Testis (tissue), 2 donors: ENCODE measurements at regions not wholly inside any gene's neighbourhood (a gene's known extent, or its start where the extent isn't known, plus 50 kb on each side); places are given as distances from the start of the nearest gene placed in this dataset.

Source experiments
- DNase-seq: peaks from one replicate; pipeline ENCODE4 v3.0.0-alpha.2; 2019
- H3K27ac ChIP-seq, 2 donors: fragments of 200-600 bp; sonication (generic); one replicate each; pipeline ENCODE4 v1.5.1; 2019
- H3K27me3 ChIP-seq: fragments of 200-600 bp; sonication (generic); one replicate; pipeline ENCODE4 v1.5.1; 2019
- H3K36me3 ChIP-seq: fragments of 200-600 bp; sonication (generic); one replicate; pipeline ENCODE4 v1.5.1; 2017; ENCODE audit warnings: low read depth; ENCODE audit errors: missing control alignments
- H3K4me1 ChIP-seq: fragments of 200-600 bp; sonication (generic); one replicate; pipeline ENCODE4 v1.5.1; 2019
- H3K4me3 ChIP-seq, 2 donors: fragments of 200-600 bp; sonication (generic); one replicate each; pipeline ENCODE4 v1.5.1; 2017 to 2019
- H3K9me3 ChIP-seq: fragments of 200-600 bp; sonication (generic); one replicate; pipeline ENCODE4 v1.5.1; 2017
- POLR2A ChIP-seq: fragments of 450-650 bp; IDR thresholded peaks from one replicate; pipeline ENCODE4 v1.6.1; 2017; ENCODE audit warnings: antibody characterized with exemption, mild to moderate bottlenecking, moderate library complexity
- WGBS, 2 donors: methylation state at CpG; one replicate each; pipeline ENCODE4 v1.1.5; 2018; 5-methylcytosine and 5-hydroxymethylcytosine counted together
- intact Hi-C: fragments of 100-400 bp; cut with DNase I; formaldehyde crosslinking; loops from one replicate; pipeline ENCODE4 v1.15.1; 2023; ENCODE audit warnings: low total_unique reads
- TF ChIP-seq, protein P1 (sequence below), 3 experiments: fragments of 450-650 bp in 2 of 3; fragments of 200-600 bp in 1 of 3; sonication (generic) in 1 of 3; IDR thresholded peaks; one replicate each; pipeline ENCODE4 v1.5.1; 2016 to 2019; ENCODE audit warnings: antibody characterized with exemption in 3 of 3, mild to moderate bottlenecking in 2 of 3, moderate library complexity in 1 of 3

DNA sequence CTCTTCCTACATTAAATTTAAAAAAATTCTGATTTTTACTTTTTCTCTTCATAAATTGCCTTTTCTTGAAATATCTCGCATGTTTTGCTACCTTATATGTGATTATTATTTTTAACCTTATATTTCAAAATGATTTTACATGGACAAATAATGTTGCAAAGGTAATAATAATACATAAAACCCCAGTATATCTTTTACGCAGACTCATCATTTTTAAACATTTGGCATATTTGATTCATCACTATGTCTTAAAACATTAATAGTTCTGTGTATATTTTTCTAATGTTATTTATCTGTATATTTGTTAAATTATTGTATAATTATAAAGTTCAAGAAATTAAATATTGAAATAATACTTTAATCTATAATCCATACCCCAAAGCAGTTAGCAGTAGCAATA is 350.8 kb downstream of the RPL10L start:
- Histone ChIP-seq H3K27me3 (no peaks in the 10 kb centered on the region), H3K36me3 (no peaks in the 10 kb centered on the region), H3K9me3 (no peaks in the 10 kb centered on the region), H3K4me3 (no peak overlapping the region), H3K27ac (no peak overlapping the region), H3K4me1 (no peaks in the 10 kb centered on the region)
- no peak for TF ChIP-seq POLR2A
- TF ChIP-seq, protein P1, sequence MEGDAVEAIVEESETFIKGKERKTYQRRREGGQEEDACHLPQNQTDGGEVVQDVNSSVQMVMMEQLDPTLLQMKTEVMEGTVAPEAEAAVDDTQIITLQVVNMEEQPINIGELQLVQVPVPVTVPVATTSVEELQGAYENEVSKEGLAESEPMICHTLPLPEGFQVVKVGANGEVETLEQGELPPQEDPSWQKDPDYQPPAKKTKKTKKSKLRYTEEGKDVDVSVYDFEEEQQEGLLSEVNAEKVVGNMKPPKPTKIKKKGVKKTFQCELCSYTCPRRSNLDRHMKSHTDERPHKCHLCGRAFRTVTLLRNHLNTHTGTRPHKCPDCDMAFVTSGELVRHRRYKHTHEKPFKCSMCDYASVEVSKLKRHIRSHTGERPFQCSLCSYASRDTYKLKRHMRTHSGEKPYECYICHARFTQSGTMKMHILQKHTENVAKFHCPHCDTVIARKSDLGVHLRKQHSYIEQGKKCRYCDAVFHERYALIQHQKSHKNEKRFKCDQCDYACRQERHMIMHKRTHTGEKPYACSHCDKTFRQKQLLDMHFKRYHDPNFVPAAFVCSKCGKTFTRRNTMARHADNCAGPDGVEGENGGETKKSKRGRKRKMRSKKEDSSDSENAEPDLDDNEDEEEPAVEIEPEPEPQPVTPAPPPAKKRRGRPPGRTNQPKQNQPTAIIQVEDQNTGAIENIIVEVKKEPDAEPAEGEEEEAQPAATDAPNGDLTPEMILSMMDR (IDR thresholded peaks at IDR 0.05): no peak
- intact Hi-C loops: no loop called here
- WGBS, 2 donors: 90 to 99% methylated on average over 2 of the region's 2 CpGs
- DNase-seq: no peak

GRCh38 chr14:46290706-46291105 is 360.9 kb downstream of the RPL10L start:
- H3K27me3 ChIP-seq: no peaks in the 10 kb centered on the region
- no peak for DNase-seq
- TF ChIP-seq, protein P1 (IDR thresholded peaks at IDR 0.05): no peak
- no peak for TF ChIP-seq POLR2A
- no peaks in the 10 kb centered on the region for H3K36me3 ChIP-seq
- no peaks in the 10 kb centered on the region for H3K4me1 ChIP-seq
- no peak overlapping the region for H3K4me3 ChIP-seq
- no peak overlapping the region for H3K27ac ChIP-seq
- intact Hi-C loops: no loop called here
- no peaks in the 10 kb centered on the region for H3K9me3 ChIP-seq

DNA sequence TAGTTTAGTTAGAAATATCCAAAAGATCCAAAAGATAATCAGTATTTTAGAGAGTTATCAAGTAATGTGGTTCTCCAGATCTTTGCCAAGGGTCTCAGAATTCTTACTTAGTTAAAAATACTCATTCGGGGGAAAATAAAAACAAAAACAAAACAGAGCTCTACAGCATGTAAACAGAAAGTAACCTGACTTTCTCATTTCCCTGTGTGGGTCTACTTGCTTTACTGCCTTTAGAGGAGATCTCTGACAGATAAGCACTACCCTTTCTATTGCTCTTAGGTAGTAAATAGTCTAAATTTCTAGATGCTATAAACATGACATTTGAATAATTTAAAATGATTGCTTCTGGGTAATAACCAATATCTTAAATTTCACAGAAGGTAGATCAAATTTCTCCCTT is 371.8 kb downstream of the RPL10L start:
- Histone ChIP-seq H3K36me3 (no peaks in the 10 kb centered on the region), H3K9me3 (no peaks in the 10 kb centered on the region), H3K27me3 (no peaks in the 10 kb centered on the region), H3K4me1 (no peaks in the 10 kb centered on the region), H3K27ac (no peak overlapping the region), H3K4me3 (no peak overlapping the region)
- DNase-seq: no peak
- no peak for TF ChIP-seq POLR2A
- TF ChIP-seq, protein P1 (IDR thresholded peaks at IDR 0.05): no peak
- intact Hi-C loops: no loop called here
- 48 to 55% methylated on average over 1 of the region's 1 CpG for WGBS, 2 donors

DNA sequence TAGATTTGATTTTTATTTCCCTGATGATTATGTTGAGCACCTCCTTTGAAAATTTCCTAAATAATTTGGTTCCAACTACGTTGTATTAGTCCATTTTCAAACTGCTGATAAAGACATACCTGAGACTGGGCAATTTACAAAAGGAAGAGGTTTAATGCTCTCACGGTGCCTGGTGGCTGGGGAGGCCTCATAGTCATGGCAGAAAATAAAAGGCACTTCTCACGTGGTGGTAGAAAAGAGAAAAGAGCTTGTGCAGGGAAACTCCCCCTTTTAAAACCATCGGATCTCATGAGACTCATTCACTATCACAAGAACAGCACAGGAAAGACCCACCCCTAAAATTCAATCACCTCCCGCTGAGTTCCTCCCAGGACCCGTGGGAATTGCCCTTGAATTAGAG is 372.3 kb downstream of the RPL10L start:
- Histone ChIP-seq H3K36me3 (no peaks in the 10 kb centered on the region), H3K4me1 (no peaks in the 10 kb centered on the region), H3K27ac (no peak overlapping the region), H3K4me3 (no peak overlapping the region), H3K9me3 (no peaks in the 10 kb centered on the region), H3K27me3 (no peaks in the 10 kb centered on the region)
- no peak for TF ChIP-seq POLR2A
- TF ChIP-seq, protein P1 (IDR thresholded peaks at IDR 0.05): no peak
- DNase-seq: no peak
- WGBS, 2 donors: 43 to 48% methylated on average over 6 of the region's 6 CpGs
- intact Hi-C loops: no loop called here

- Histone ChIP-seq H3K27me3 (no peaks in the 10 kb centered on the region), H3K4me3 (no peak overlapping the region), H3K9me3 (no peaks in the 10 kb centered on the region), H3K36me3 (no peaks in the 10 kb centered on the region), H3K4me1 (no peaks in the 10 kb centered on the region), H3K27ac (no peak overlapping the region)
- DNase-seq: no peak
- 78 to 82% methylated on average over 4 of the region's 4 CpGs for WGBS, 2 donors
- TF ChIP-seq, protein P1 (IDR thresholded peaks at IDR 0.05): no peak
- no peak for TF ChIP-seq POLR2A
- intact Hi-C loops: no loop called here
Observed at GRCh38 chr14:46259536-46259935, 392.0 kb downstream of the RPL10L start.
